Upper lobe of left lung (tissue), 6 donors: ENCODE measurements at regions not wholly inside any gene's neighbourhood (a gene's known extent, or its start where the extent isn't known, plus 50 kb on each side); places are given as distances from the start of the nearest gene placed in this dataset.

Source experiments
- ATAC-seq, 2 donors: fragments of 200-7000 bp; cut with Tn5 transposase; one replicate each; pipeline ENCODE4 v1.9.1; 2022; ENCODE audit warnings: mild to moderate bottlenecking in 2 of 2, moderate library complexity in 2 of 2; ENCODE audit not compliant: low FRiP score in 2 of 2
- DNase-seq, 2 donors: peaks; one replicate each; pipeline ENCODE4 v3.0.0-alpha.2; 2019 to 2020
- H3K27ac ChIP-seq, 4 donors: fragments of 200-600 bp; sonication (generic); one replicate each; pipeline ENCODE4 v1.5.1; 2016 to 2019
- H3K27me3 ChIP-seq, 4 donors: fragments of 200-600 bp; sonication (generic); one replicate each; pipeline ENCODE4 v1.5.1; 2017 to 2019
- H3K36me3 ChIP-seq, 4 donors: fragments of 200-600 bp; sonication (generic); one replicate each; pipeline ENCODE4 v1.5.1; 2016 to 2019
- H3K4me1 ChIP-seq, 4 donors: fragments of 200-600 bp; sonication (generic); one replicate each; pipeline ENCODE4 v1.5.1; 2018 to 2019
- H3K4me3 ChIP-seq, 4 donors: fragments of 200-600 bp; sonication (generic); one replicate each; pipeline ENCODE4 v1.5.1; 2017 to 2019; ENCODE audit warnings: mild to moderate bottlenecking in 2 of 4, moderate library complexity in 1 of 4
- H3K9me3 ChIP-seq, 4 donors: fragments of 200-600 bp; sonication (generic); one replicate each; pipeline ENCODE4 v1.5.1; 2018 to 2019
- EP300 ChIP-seq, 4 donors: sonication (generic); formaldehyde crosslinking; IDR thresholded peaks; one replicate each; pipeline ENCODE4 v1.5.1; 2017; ENCODE audit warnings: antibody characterized with exemption in 4 of 4, control low read depth in 2 of 4
- POLR2A ChIP-seq, 4 donors: fragments of 450-650 bp; IDR thresholded peaks; one replicate each; pipeline ENCODE4 v1.5.1; 2016 to 2017; ENCODE audit warnings: antibody characterized with exemption in 4 of 4, mild to moderate bottlenecking in 2 of 4
- POLR2AphosphoS5 ChIP-seq, 2 donors: sonication (generic); formaldehyde crosslinking; IDR thresholded peaks; one replicate each; pipeline ENCODE4 v1.5.1; 2017; ENCODE audit warnings: antibody characterized with exemption in 2 of 2
- WGBS, 2 donors: methylation state at CpG; one replicate each; pipeline ENCODE4 v1.1.5; 2017 to 2018; 5-methylcytosine and 5-hydroxymethylcytosine counted together
- TF ChIP-seq, protein P1 (sequence below), 6 experiments: fragments of 450-650 bp in 4 of 6; fragments of 200-600 bp in 2 of 6; sonication (generic) in 2 of 6; IDR thresholded peaks; one replicate each; pipeline ENCODE4 v1.5.1; 2016 to 2019; ENCODE audit warnings: antibody characterized with exemption in 6 of 6
- donor health status: DM: no; HTN: no; CAD: no; lungs with moderate emphysema.
- donor health status: DM: no; HTN: yes; CAD: no; lungs with severe emphysema.

- no peak for TF ChIP-seq POLR2A (IDR thresholded peaks at IDR 0.05)
- TF ChIP-seq, protein P1, sequence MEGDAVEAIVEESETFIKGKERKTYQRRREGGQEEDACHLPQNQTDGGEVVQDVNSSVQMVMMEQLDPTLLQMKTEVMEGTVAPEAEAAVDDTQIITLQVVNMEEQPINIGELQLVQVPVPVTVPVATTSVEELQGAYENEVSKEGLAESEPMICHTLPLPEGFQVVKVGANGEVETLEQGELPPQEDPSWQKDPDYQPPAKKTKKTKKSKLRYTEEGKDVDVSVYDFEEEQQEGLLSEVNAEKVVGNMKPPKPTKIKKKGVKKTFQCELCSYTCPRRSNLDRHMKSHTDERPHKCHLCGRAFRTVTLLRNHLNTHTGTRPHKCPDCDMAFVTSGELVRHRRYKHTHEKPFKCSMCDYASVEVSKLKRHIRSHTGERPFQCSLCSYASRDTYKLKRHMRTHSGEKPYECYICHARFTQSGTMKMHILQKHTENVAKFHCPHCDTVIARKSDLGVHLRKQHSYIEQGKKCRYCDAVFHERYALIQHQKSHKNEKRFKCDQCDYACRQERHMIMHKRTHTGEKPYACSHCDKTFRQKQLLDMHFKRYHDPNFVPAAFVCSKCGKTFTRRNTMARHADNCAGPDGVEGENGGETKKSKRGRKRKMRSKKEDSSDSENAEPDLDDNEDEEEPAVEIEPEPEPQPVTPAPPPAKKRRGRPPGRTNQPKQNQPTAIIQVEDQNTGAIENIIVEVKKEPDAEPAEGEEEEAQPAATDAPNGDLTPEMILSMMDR (IDR thresholded peaks at IDR 0.05) = no peak
- TF ChIP-seq EP300 (IDR thresholded peaks at IDR 0.05) = no peak
- TF ChIP-seq POLR2AphosphoS5 (IDR thresholded peaks at IDR 0.05) = no peak
- 93% methylated on average over 3 of the region's 3 CpGs for WGBS, 2 donors
Measured at GRCh38 chr2:63751901-63752300, 89.8 kb upstream of the UGP2 start.

GRCh38 chr2:63755216-63755615, 86.5 kb upstream of the UGP2 start:
- Histone ChIP-seq H3K4me3 (no peak overlapping the region), H3K27ac (no peak overlapping the region), H3K36me3 (no peaks in the 10 kb centered on the region), H3K9me3 (no peaks in the 10 kb centered on the region), H3K27me3 (no peaks in the 10 kb centered on the region), H3K4me1 (no peaks in the 10 kb centered on the region)
- TF ChIP-seq, protein P1 (IDR thresholded peaks at IDR 0.05) = no peak
- TF ChIP-seq POLR2AphosphoS5 (IDR thresholded peaks at IDR 0.05) = no peak
- TF ChIP-seq EP300 (IDR thresholded peaks at IDR 0.05) = no peak
- no peak for TF ChIP-seq POLR2A (IDR thresholded peaks at IDR 0.05)
- ATAC-seq = no peak
- 72 to 84% methylated on average over 6 of the region's 6 CpGs for WGBS, 2 donors
- no peak for DNase-seq

More at GRCh38 chr2:63751901-63752300, 89.8 kb upstream of the UGP2 start:
- Histone ChIP-seq H3K27me3 (no peaks in the 10 kb centered on the region), H3K4me1 (no peaks in the 10 kb centered on the region), H3K9me3 (no peaks in the 10 kb centered on the region), H3K27ac (no peak overlapping the region), H3K36me3 (no peaks in the 10 kb centered on the region), H3K4me3 (no peak overlapping the region)
- DNase-seq = no peak
- no peak for ATAC-seq

- Histone ChIP-seq H3K4me1 (no peaks in the 10 kb centered on the region), H3K9me3 (no peaks in the 10 kb centered on the region), H3K27me3 (no peaks in the 10 kb centered on the region), H3K27ac (no peak overlapping the region), H3K36me3 (no peaks in the 10 kb centered on the region), H3K4me3 (no peak overlapping the region)
- TF ChIP-seq, protein P1 (IDR thresholded peaks at IDR 0.05) = no peak
- TF ChIP-seq POLR2AphosphoS5 (IDR thresholded peaks at IDR 0.05) (no peak), POLR2A (IDR thresholded peaks at IDR 0.05) (no peak), EP300 (IDR thresholded peaks at IDR 0.05) (no peak)
- DNase-seq (no peak), ATAC-seq (no peak)
Measured at GRCh38 chr2:63755965-63756364, 85.7 kb upstream of the UGP2 start.

DNA sequence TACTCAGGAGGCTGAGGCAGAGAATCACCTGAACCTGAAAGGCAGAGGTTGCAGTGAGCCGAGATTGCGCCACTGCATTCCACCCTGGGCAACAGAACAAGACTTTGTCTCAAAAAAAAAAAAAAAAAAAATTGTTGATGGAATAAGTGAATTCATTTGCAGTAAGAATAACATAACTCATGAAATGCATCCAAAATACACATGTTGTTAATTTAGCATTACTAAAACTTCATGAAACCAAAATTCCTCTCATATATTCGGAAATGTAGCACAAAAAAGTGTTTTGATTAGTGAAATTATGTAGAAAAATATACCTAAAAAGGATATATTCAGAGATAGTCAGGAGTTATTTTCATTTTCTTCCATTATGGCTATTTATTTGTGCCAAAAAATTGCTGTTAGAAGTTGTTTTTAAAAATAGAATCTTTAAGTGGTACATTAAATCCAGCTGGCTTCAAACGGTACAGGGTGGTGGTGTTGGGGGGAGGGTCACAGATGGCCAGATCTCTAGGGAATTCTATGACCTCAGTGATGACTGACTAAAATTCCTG, 78.2 kb upstream of the UGP2 start:
- ATAC-seq (peak in 1 of 2 donors; percentile 65), DNase-seq (no peak)
- Histone ChIP-seq H3K27ac (no peak overlapping the region), H3K36me3 (no peaks in the 10 kb centered on the region), H3K27me3 (no peaks in the 10 kb centered on the region), H3K4me1 (no peaks in the 10 kb centered on the region), H3K4me3 (no peak overlapping the region), H3K9me3 (peaks cover 4 to 6% (median 5%) of the 10 kb centered on the region in 4 donors)
- 67 to 72% methylated on average over 4 of the region's 4 CpGs for WGBS, 2 donors
- TF ChIP-seq, protein P1 (IDR thresholded peaks at IDR 0.05) = no peak
- no peak for TF ChIP-seq POLR2AphosphoS5 (IDR thresholded peaks at IDR 0.05)
- TF ChIP-seq EP300 (IDR thresholded peaks at IDR 0.05) = no peak
- no peak for TF ChIP-seq POLR2A (IDR thresholded peaks at IDR 0.05)

- Histone ChIP-seq H3K4me3 (no peak overlapping the region), H3K9me3 (peaks cover 4 to 6% (median 5%) of the 10 kb centered on the region in 4 donors), H3K27me3 (no peaks in the 10 kb centered on the region), H3K27ac (no peak overlapping the region), H3K36me3 (no peaks in the 10 kb centered on the region), H3K4me1 (no peaks in the 10 kb centered on the region)
- TF ChIP-seq, protein P1 (IDR thresholded peaks at IDR 0.05) = no peak
- TF ChIP-seq POLR2A (IDR thresholded peaks at IDR 0.05) (no peak), POLR2AphosphoS5 (IDR thresholded peaks at IDR 0.05) (no peak), EP300 (IDR thresholded peaks at IDR 0.05) (no peak)
- ATAC-seq (peak in 1 of 2 donors; percentile 76), DNase-seq (no peak)
- 54 to 61% methylated on average over 2 of the region's 2 CpGs for WGBS, 2 donors
Measured at GRCh38 chr2:63764630-63765029, 77.1 kb upstream of the UGP2 start.
